Keratinocyte (primary cell): ENCODE measurements at regions not wholly inside any gene's neighbourhood (a gene's known extent, or its start where the extent isn't known, plus 50 kb on each side); places are given as distances from the start of the nearest gene placed in this dataset.

Source experiments
- DNase-seq: peaks from one replicate; pipeline ENCODE4 v3.0.0-alpha.2; 2011; ENCODE audit warnings: low read depth, missing footprints, low spot score
- FAIRE-seq: peaks from 2 replicates; lab custom pipeline; 2011; peaks lifted over from hg19 to GRCh38; lab: Jason Lieb, UNC
- H2AFZ ChIP-seq: 2 replicates; pipeline ENCODE4 v1.6.0; 2012; ENCODE audit warnings: low read length, control low read depth, inconsistent platforms; ENCODE audit not compliant: control insufficient read depth
- H3K27ac ChIP-seq: 2 replicates; pipeline ENCODE4 v1.5.1; 2011; ENCODE audit warnings: low read length; ENCODE audit not compliant: control insufficient read depth, insufficient read depth
- H3K27me3 ChIP-seq: 3 replicates; pipeline ENCODE4 v1.6.0; 2011; ENCODE audit warnings: low read length; ENCODE audit not compliant: control insufficient read depth, insufficient read depth; ENCODE audit errors: extremely low read depth
- H3K36me3 ChIP-seq, 2 experiments: 2 replicates in 1 of 2; 3 replicates in 1 of 2; pipeline ENCODE4 v1.5.1; 2011; ENCODE audit warnings: low read length in 2 of 2, mild to moderate bottlenecking in 1 of 2; ENCODE audit not compliant: control insufficient read depth in 2 of 2, insufficient read depth in 2 of 2; ENCODE audit errors: extremely low read depth in 1 of 2
- H3K4me1 ChIP-seq: 3 replicates; pipeline ENCODE4 v1.5.1; 2011; ENCODE audit warnings: low read length; ENCODE audit not compliant: control insufficient read depth, insufficient read depth; ENCODE audit errors: extremely low read depth
- H3K4me2 ChIP-seq: 3 replicates; pipeline ENCODE4 v1.6.0; 2011; ENCODE audit warnings: low read depth, low read length; ENCODE audit not compliant: control insufficient read depth, insufficient read depth; ENCODE audit errors: extremely low read depth
- H3K4me3 ChIP-seq, 3 experiments: fragments of 200-600 bp in 1 of 3; sonication (generic) in 1 of 3; 2 replicates in 2 of 3; 3 replicates in 1 of 3; pipeline ENCODE4 v1.5.1; 2011 to 2016; ENCODE audit warnings: low read length in 3 of 3, mild to moderate bottlenecking in 3 of 3, control low read depth in 2 of 3, inconsistent platforms in 1 of 3, low read depth in 1 of 3, mixed read lengths in 1 of 3, mixed run types in 1 of 3, moderate library complexity in 1 of 3; ENCODE audit not compliant: control insufficient read depth in 2 of 3, insufficient read depth in 2 of 3; ENCODE audit errors: extremely low read depth in 1 of 3
- H3K79me2 ChIP-seq: 2 replicates; pipeline ENCODE4 v1.6.0; 2012; ENCODE audit warnings: low read length; ENCODE audit not compliant: control insufficient read depth, insufficient read depth
- H3K9ac ChIP-seq: 3 replicates; pipeline ENCODE4 v1.6.0; 2011; ENCODE audit warnings: low read length; ENCODE audit not compliant: control insufficient read depth, insufficient read depth; ENCODE audit errors: extremely low read depth
- H3K9me1 ChIP-seq: 3 replicates; pipeline ENCODE4 v1.6.0; 2011; ENCODE audit warnings: low read length; ENCODE audit not compliant: control insufficient read depth, insufficient read depth; ENCODE audit errors: extremely low read depth
- H3K9me3 ChIP-seq: 2 replicates; pipeline ENCODE4 v1.5.1; 2012; ENCODE audit warnings: low read depth, low read length; ENCODE audit not compliant: control insufficient read depth
- H4K20me1 ChIP-seq: 3 replicates; pipeline ENCODE4 v1.6.0; 2011; ENCODE audit warnings: low read length; ENCODE audit not compliant: control insufficient read depth, insufficient read depth; ENCODE audit errors: extremely low read depth
- CTCF ChIP-seq, 3 experiments: IDR thresholded peaks in 1 of 3; conservative IDR thresholded peaks in 1 of 3; optimal IDR thresholded peaks in 1 of 3; 2 replicates in 2 of 3; 3 replicates in 1 of 3; pipeline versions ENCODE3 to v1.5.1; 2011; ENCODE audit warnings: low read length in 3 of 3, mild to moderate bottlenecking in 3 of 3, moderate library complexity in 2 of 3, control low read depth in 1 of 3, inconsistent platforms in 1 of 3; ENCODE audit not compliant: insufficient read depth in 2 of 3; ENCODE audit errors: extremely low read depth in 1 of 3
- EZH2 ChIP-seq: IDR thresholded peaks from one replicate; pipeline ENCODE4 v1.6.1; 2012; ENCODE audit warnings: inconsistent platforms, mild to moderate bottlenecking, low read length, moderate library complexity
- dilution Hi-C: fragments of 300-500 bp; cut with MboI; formaldehyde crosslinking; loops from one replicate; pipeline ENCODE4 v1.7.0; 2020; ENCODE audit warnings: low sequenced_read_pairs; ENCODE audit not compliant: extremely low pct_ligation_motif_present

- no peak overlapping the region for H3K4me3 ChIP-seq
- DNase-seq: no peak
- H3K79me2 ChIP-seq: no peaks in the 10 kb centered on the region
- no peak overlapping the region for H3K27ac ChIP-seq
- peaks cover 9% of the 10 kb centered on the region for H3K4me1 ChIP-seq
- H3K9me1 ChIP-seq: no peaks in the 10 kb centered on the region
- no peaks in the 10 kb centered on the region for H3K36me3 ChIP-seq
- H3K9ac ChIP-seq: no peak overlapping the region
- peak overlapping the region; percentile 27 for H2AFZ ChIP-seq
- dilution Hi-C loops: no loop called here
- no peaks in the 10 kb centered on the region for H4K20me1 ChIP-seq
- H3K27me3 ChIP-seq: no peaks in the 10 kb centered on the region
- TF ChIP-seq CTCF (optimal IDR thresholded peaks at IDR 0.05 in 1 of 3, IDR thresholded peaks at IDR 0.05 in 1 of 3, conservative IDR thresholded peaks at IDR 0.05 in 1 of 3; ENCODE audit: extremely low read depth in 1 of 3, insufficient read depth in 2 of 3, low read length in 3 of 3) (no peak), EZH2 (no peak)
- H3K9me3 ChIP-seq: no peaks in the 10 kb centered on the region
- FAIRE-seq: peak; percentile 32
- H3K4me2 ChIP-seq: no peak overlapping the region
These were observed 270.2 kb upstream of the THBS1 start for GRCh38 chr15:39310633-39311032.

- Histone ChIP-seq H3K36me3 (no peaks in the 10 kb centered on the region), H3K4me1 (peaks cover 9% of the 10 kb centered on the region), H3K79me2 (no peaks in the 10 kb centered on the region), H3K27ac (no peak overlapping the region), H2AFZ (no peak overlapping the region), H3K9me1 (no peaks in the 10 kb centered on the region), H3K4me2 (no peak overlapping the region), H3K9ac (no peak overlapping the region), H3K4me3 (no peak overlapping the region), H4K20me1 (no peaks in the 10 kb centered on the region), H3K9me3 (no peaks in the 10 kb centered on the region), H3K27me3 (no peaks in the 10 kb centered on the region)
- dilution Hi-C loops: no loop called here
- DNase-seq (no peak), FAIRE-seq (no peak)
- peak in 1 of 3 experiments; percentile 48 for TF ChIP-seq CTCF (optimal IDR thresholded peaks at IDR 0.05 in 1 of 3, IDR thresholded peaks at IDR 0.05 in 1 of 3, conservative IDR thresholded peaks at IDR 0.05 in 1 of 3; ENCODE audit: extremely low read depth in 1 of 3, insufficient read depth in 2 of 3, low read length in 3 of 3)
- no peak for TF ChIP-seq EZH2
These were observed 267.9 kb upstream of the THBS1 start for GRCh38 chr15:39312984-39313383.
